ENCODE measurements at regions not wholly inside any gene's neighbourhood (a gene's known extent, or its start where the extent isn't known, plus 50 kb on each side); places are given as distances from the start of the nearest gene placed in this dataset.

- H2AFZ ChIP-seq (ENCODE audit: low read length), result no peak overlapping the region
- H3K36me3 ChIP-seq (ENCODE audit: insufficient read depth, low read length), result no peaks in the 10 kb centered on the region
- no peak for DNase-seq (ENCODE audit: insufficient read length, low spot score, missing footprints)
- no peak overlapping the region for H3K4me3 ChIP-seq (ENCODE audit: insufficient read depth, low read length)
- no peaks in the 10 kb centered on the region for H3K27me3 ChIP-seq (ENCODE audit: insufficient read depth, low read length)
- H4K20me1 ChIP-seq (ENCODE audit: insufficient read depth, low read length), result no peaks in the 10 kb centered on the region
- H3K27ac ChIP-seq (ENCODE audit: low read depth, low read length), result no peak overlapping the region
- TF ChIP-seq CTCF (IDR thresholded peaks at IDR 0.05; ENCODE audit: extremely low read depth, low read depth, low read length), result no peak
- H3K4me2 ChIP-seq (ENCODE audit: insufficient read depth, low read length), result no peak overlapping the region
- no peaks in the 10 kb centered on the region for H3K4me1 ChIP-seq (ENCODE audit: insufficient read depth, low read length)
- no peaks in the 10 kb centered on the region for H3K9me3 ChIP-seq (ENCODE audit: low read depth, low read length)
- H3K79me2 ChIP-seq (ENCODE audit: insufficient read depth, low read length), result no peaks in the 10 kb centered on the region
These were observed 549.5 kb downstream of the DIPK2A start for GRCh38 chr3:144521131-144521530.

GRCh38 chr3:144522456-144522855 lies 550.8 kb downstream of the DIPK2A start:
- Histone ChIP-seq H3K79me2 (ENCODE audit: insufficient read depth, low read length) (no peaks in the 10 kb centered on the region), H2AFZ (ENCODE audit: low read length) (no peak overlapping the region), H3K9me3 (ENCODE audit: low read depth, low read length) (no peaks in the 10 kb centered on the region), H3K27ac (ENCODE audit: low read depth, low read length) (no peak overlapping the region), H3K4me3 (ENCODE audit: insufficient read depth, low read length) (no peak overlapping the region), H3K36me3 (ENCODE audit: insufficient read depth, low read length) (no peaks in the 10 kb centered on the region), H3K4me1 (ENCODE audit: insufficient read depth, low read length) (no peaks in the 10 kb centered on the region), H4K20me1 (ENCODE audit: insufficient read depth, low read length) (no peaks in the 10 kb centered on the region), H3K27me3 (ENCODE audit: insufficient read depth, low read length) (no peaks in the 10 kb centered on the region), H3K4me2 (ENCODE audit: insufficient read depth, low read length) (no peak overlapping the region)
- TF ChIP-seq CTCF (IDR thresholded peaks at IDR 0.05; ENCODE audit: extremely low read depth, low read depth, low read length), result no peak
- DNase-seq (ENCODE audit: insufficient read length, low spot score, missing footprints), result no peak

GRCh38 chr3:144523396-144523795 lies 551.8 kb downstream of the DIPK2A start:
- Histone ChIP-seq H3K27me3 (ENCODE audit: insufficient read depth, low read length) (no peaks in the 10 kb centered on the region), H3K4me1 (ENCODE audit: insufficient read depth, low read length) (no peaks in the 10 kb centered on the region), H3K4me2 (ENCODE audit: insufficient read depth, low read length) (no peak overlapping the region), H3K4me3 (ENCODE audit: insufficient read depth, low read length) (no peak overlapping the region), H4K20me1 (ENCODE audit: insufficient read depth, low read length) (no peaks in the 10 kb centered on the region), H2AFZ (ENCODE audit: low read length) (no peak overlapping the region), H3K79me2 (ENCODE audit: insufficient read depth, low read length) (no peaks in the 10 kb centered on the region), H3K9me3 (ENCODE audit: low read depth, low read length) (no peaks in the 10 kb centered on the region), H3K27ac (ENCODE audit: low read depth, low read length) (no peak overlapping the region), H3K36me3 (ENCODE audit: insufficient read depth, low read length) (no peaks in the 10 kb centered on the region)
- DNase-seq (ENCODE audit: insufficient read length, low spot score, missing footprints), result no peak
- no peak for TF ChIP-seq CTCF (IDR thresholded peaks at IDR 0.05; ENCODE audit: extremely low read depth, low read depth, low read length)

- H4K20me1 ChIP-seq (ENCODE audit: insufficient read depth, low read length), result no peaks in the 10 kb centered on the region
- H3K4me1 ChIP-seq (ENCODE audit: insufficient read depth, low read length), result no peaks in the 10 kb centered on the region
- H3K79me2 ChIP-seq (ENCODE audit: insufficient read depth, low read length), result no peaks in the 10 kb centered on the region
- DNase-seq (ENCODE audit: insufficient read length, low spot score, missing footprints), result no peak
- H3K27ac ChIP-seq (ENCODE audit: low read depth, low read length), result no peak overlapping the region
- H3K9me3 ChIP-seq (ENCODE audit: low read depth, low read length), result no peaks in the 10 kb centered on the region
- no peak overlapping the region for H3K4me2 ChIP-seq (ENCODE audit: insufficient read depth, low read length)
- TF ChIP-seq CTCF (IDR thresholded peaks at IDR 0.05; ENCODE audit: extremely low read depth, low read depth, low read length), result no peak
- no peaks in the 10 kb centered on the region for H3K36me3 ChIP-seq (ENCODE audit: insufficient read depth, low read length)
- H2AFZ ChIP-seq (ENCODE audit: low read length), result no peak overlapping the region
- no peak overlapping the region for H3K4me3 ChIP-seq (ENCODE audit: insufficient read depth, low read length)
- no peaks in the 10 kb centered on the region for H3K27me3 ChIP-seq (ENCODE audit: insufficient read depth, low read length)
These were observed 552.9 kb downstream of the DIPK2A start for GRCh38 chr3:144524531-144524930.

All from osteoblast (primary cell).